Retinal pigment epithelial cell (primary cell): ENCODE measurements at regions not wholly inside any gene's neighbourhood (a gene's known extent, or its start where the extent isn't known, plus 50 kb on each side); places are given as distances from the start of the nearest gene placed in this dataset.

Source experiments
- DNase-seq: peaks from one replicate; pipeline ENCODE4 v3.0.0-alpha.2; 2010; ENCODE audit warnings: low read depth
- H3K4me3 ChIP-seq: 2 replicates; pipeline ENCODE4 v1.5.1; 2011; ENCODE audit warnings: mild to moderate bottlenecking, low read length, control low read depth, moderate library complexity
- TF ChIP-seq, protein P1 (sequence below): conservative IDR thresholded peaks from 2 replicates; pipeline ENCODE4 v1.5.1; 2011; ENCODE audit warnings: low read depth, low read length, control low read depth, inconsistent platforms

GRCh38 chr6:65900928-65901327, 193.9 kb upstream of the EYS start:
- H3K4me3 ChIP-seq, result no peak overlapping the region
- TF ChIP-seq, protein P1, sequence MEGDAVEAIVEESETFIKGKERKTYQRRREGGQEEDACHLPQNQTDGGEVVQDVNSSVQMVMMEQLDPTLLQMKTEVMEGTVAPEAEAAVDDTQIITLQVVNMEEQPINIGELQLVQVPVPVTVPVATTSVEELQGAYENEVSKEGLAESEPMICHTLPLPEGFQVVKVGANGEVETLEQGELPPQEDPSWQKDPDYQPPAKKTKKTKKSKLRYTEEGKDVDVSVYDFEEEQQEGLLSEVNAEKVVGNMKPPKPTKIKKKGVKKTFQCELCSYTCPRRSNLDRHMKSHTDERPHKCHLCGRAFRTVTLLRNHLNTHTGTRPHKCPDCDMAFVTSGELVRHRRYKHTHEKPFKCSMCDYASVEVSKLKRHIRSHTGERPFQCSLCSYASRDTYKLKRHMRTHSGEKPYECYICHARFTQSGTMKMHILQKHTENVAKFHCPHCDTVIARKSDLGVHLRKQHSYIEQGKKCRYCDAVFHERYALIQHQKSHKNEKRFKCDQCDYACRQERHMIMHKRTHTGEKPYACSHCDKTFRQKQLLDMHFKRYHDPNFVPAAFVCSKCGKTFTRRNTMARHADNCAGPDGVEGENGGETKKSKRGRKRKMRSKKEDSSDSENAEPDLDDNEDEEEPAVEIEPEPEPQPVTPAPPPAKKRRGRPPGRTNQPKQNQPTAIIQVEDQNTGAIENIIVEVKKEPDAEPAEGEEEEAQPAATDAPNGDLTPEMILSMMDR, result no peak
- DNase-seq, result no peak

DNA sequence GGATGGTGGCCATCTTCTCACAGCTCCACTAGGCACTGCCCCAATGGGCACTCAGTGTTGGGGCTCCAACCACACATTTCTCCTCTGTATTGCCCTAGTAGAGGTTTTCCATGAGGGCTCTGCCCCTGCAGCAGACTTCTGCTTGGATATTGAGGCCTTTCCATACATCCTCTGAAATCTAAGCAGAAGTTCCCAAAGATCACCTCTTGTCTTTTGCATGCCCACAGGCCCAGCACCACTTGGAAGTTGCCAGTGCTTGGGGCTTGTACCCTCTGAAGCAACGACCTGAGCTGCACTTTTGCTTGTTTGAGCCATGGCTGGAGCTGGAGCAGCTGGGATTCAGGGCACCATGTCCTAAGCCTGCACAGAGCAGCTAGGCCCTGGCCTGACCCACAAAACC, 189.1 kb upstream of the EYS start:
- H3K4me3 ChIP-seq, result no peak overlapping the region
- DNase-seq, result no peak
- TF ChIP-seq, protein P1, result no peak

DNA sequence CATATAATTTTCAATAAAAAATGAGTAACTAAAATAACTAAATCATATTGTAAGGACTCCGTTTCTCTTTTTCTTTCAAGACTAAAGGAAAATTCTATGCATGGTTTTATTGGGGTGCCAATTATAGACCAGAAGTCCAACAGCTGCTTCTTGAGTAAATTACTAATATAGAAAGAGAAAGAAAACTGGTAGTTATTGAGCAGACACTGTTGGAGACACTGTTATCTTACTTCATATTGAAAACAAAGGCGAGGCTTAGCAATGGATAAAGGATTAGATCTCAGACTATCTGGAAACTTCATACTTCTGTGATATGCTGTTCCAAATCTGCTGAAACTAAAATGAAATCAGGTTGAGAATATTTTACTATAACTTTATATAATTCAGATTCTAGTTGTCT, 169.6 kb upstream of the EYS start:
- TF ChIP-seq, protein P1, result no peak
- H3K4me3 ChIP-seq, result no peak overlapping the region

GRCh38 chr6:65852369-65852852, 145.4 kb upstream of the EYS start:
- TF ChIP-seq, protein P1, result no peak
- H3K4me3 ChIP-seq, result no peak overlapping the region
- no peak for DNase-seq

More for the DNA sequence above, 169.6 kb upstream of the EYS start:
- DNase-seq, result no peak

DNA sequence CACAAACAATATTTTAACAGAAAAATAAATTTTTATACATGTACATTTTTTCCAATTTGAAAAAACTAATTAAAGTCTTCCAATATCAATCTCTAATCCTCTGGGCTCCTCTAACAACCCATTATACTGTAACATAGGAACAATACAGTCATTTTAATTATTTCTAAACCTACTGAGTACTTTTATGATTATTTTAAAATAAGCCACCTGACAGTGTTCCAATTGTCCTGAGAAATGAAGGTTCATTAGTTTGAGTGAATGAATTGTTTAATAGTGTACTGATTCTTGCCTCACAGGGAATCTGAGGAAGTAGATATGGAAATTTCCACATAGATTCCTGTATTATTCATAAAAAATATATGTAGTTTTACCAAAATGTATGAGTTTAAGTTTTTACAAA, 123.1 kb upstream of the EYS start:
- H3K4me3 ChIP-seq, result no peak overlapping the region
- DNase-seq, result no peak
- TF ChIP-seq, protein P1, result no peak

DNA sequence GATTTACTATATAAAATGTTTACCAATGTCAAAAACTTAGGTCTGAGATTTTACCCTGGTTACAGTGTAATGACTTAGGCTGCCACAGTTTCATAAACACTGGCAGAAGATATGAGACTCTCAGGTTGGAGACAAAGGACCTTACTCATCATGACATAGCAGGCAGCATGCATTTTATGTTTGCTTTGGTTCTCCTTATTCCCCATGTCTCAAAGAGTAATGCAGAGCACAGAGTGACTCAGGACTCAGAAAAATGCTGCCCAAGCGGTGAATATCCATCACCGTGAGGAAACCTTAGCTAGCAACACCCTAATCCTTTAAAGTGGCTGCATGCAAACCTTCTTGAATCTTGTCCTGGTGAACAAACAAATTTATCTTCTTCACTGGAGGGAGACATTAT, 112.1 kb upstream of the EYS start:
- TF ChIP-seq, protein P1, result no peak
- no peak for DNase-seq
- H3K4me3 ChIP-seq, result no peak overlapping the region

DNA sequence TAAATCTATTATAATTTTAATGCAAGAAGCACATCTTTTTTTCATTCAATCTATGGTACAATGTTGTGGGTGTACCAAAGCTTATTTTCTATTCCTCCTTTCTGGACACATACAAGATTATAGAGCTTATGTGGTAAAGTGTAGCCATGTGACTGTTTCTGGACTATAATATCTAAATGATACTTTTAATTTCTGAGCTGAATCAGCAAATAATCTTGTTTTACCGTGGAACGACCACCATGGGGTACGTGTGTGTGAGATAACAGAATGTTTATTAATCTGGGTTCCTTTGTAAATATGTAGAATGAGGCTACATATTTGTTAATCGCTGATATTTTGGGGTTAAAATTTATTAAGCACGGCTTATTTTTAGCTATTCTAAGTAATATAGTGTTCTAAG, 111.5 kb upstream of the EYS start:
- TF ChIP-seq, protein P1, result no peak

More for the DNA sequence above, 111.5 kb upstream of the EYS start:
- no peak overlapping the region for H3K4me3 ChIP-seq
- no peak for DNase-seq
